Spleen (tissue), 11 donors: ENCODE measurements at regions not wholly inside any gene's neighbourhood (a gene's known extent, or its start where the extent isn't known, plus 50 kb on each side); places are given as distances from the start of the nearest gene placed in this dataset.

Source experiments
- DNase-seq: peaks from one replicate; pipeline ENCODE4 v3.0.0-alpha.2; 2020
- H3K27ac ChIP-seq, 8 donors: fragments of 200-600 bp; sonication (generic) in 7 of 8; 1 replicate in 4 of 8; 2 replicates in 4 of 8; pipeline versions ENCODE4 v1.5.0 to v1.8.0; 2016 to 2021; ENCODE audit warnings: inconsistent platforms in 4 of 8, mild to moderate bottlenecking in 4 of 8, moderate library complexity in 1 of 8
- H3K27me3 ChIP-seq, 7 donors: fragments of 200-600 bp; sonication (generic) in 6 of 7; replicated peaks in 1 of 7; 1 replicate in 4 of 7; 2 replicates in 3 of 7; pipeline versions ENCODE4 v1.5.0 to v1.8.0; 2016 to 2021; ENCODE audit warnings: inconsistent platforms in 3 of 7, mild to moderate bottlenecking in 1 of 7
- H3K36me3 ChIP-seq, 6 donors: fragments of 200-600 bp; sonication (generic) in 5 of 6; 1 replicate in 4 of 6; 2 replicates in 2 of 6; pipeline versions ENCODE4 v1.5.0 to v1.8.0; 2016 to 2021; ENCODE audit warnings: inconsistent platforms in 2 of 6
- H3K4me1 ChIP-seq, 6 donors: fragments of 200-600 bp; sonication (generic) in 5 of 6; 1 replicate in 3 of 6; 2 replicates in 3 of 6; pipeline versions ENCODE4 v1.5.0 to v1.8.0; 2016 to 2021; ENCODE audit warnings: inconsistent platforms in 3 of 6
- H3K4me3 ChIP-seq, 8 donors: fragments of 200-600 bp; sonication (generic) in 7 of 8; 1 replicate in 4 of 8; 2 replicates in 4 of 8; pipeline versions ENCODE4 v1.5.0 to v1.8.0; 2016 to 2021; ENCODE audit warnings: inconsistent platforms in 4 of 8, mild to moderate bottlenecking in 4 of 8, moderate library complexity in 2 of 8
- H3K9me3 ChIP-seq, 8 donors: fragments of 200-600 bp; sonication (generic) in 7 of 8; 1 replicate in 4 of 8; 2 replicates in 4 of 8; pipeline versions ENCODE4 v1.5.0 to v1.8.0; 2016 to 2021; ENCODE audit warnings: inconsistent platforms in 4 of 8
- CTCF ChIP-seq, 11 experiments: fragments of 200-600 bp in 7 of 11; fragments of 450-650 bp in 4 of 11; sonication (generic) in 4 of 11; IDR thresholded peaks in 8 of 11; conservative IDR thresholded peaks in 3 of 11; 1 replicate in 7 of 11; 2 replicates in 4 of 11; pipeline versions ENCODE4 v1.4.0 to v1.8.0; 2016 to 2021; ENCODE audit warnings: antibody characterized with exemption in 11 of 11, inconsistent platforms in 4 of 11, mild to moderate bottlenecking in 1 of 11
- POLR2A ChIP-seq, 3 donors: fragments of 450-650 bp; IDR thresholded peaks; one replicate each; pipeline ENCODE4 v1.5.1; 2017; ENCODE audit warnings: antibody characterized with exemption in 3 of 3, mild to moderate bottlenecking in 1 of 3
- POLR2AphosphoS5 ChIP-seq, 3 donors: sonication (generic); formaldehyde crosslinking; IDR thresholded peaks; one replicate each; pipeline ENCODE4 v1.5.1; 2017; ENCODE audit warnings: antibody characterized with exemption in 3 of 3
- WGBS, 5 donors: extraction: QIAGEN DNeasy Blood & Tissue Kit in 3 of 5; methylation state at CpG; one replicate each; pipeline versions ENCODE4 v1.1.5 to v1.1.7; 2013 to 2018; 5-methylcytosine and 5-hydroxymethylcytosine counted together
- intact Hi-C: fragments of 100-400 bp; cut with DNase I; formaldehyde crosslinking; loops from one replicate; pipeline ENCODE4 v1.15.0; 2023; ENCODE audit warnings: low total_unique reads
- donor health status: healthy with polysubstance abuse.
- donor health status: DM: no; HTN: no; CAD: no; lungs with moderate emphysema.
- donor health status: DM: no; HTN: no; CAD: no.
- donor health status: Bipolar disorder and iron deficiency.
- donor health status: healthy.
- donor health status: DM: no; HTN: no; CAD: no.
- donor health status: DM: yes; HTN: yes; CAD: no.

- Histone ChIP-seq H3K36me3 (no peaks in the 10 kb centered on the region), H3K4me3 (no peak overlapping the region), H3K9me3 (no peaks in the 10 kb centered on the region), H3K27ac (no peak overlapping the region), H3K27me3 (no peaks in the 10 kb centered on the region), H3K4me1 (peaks cover 0 to 7% (median 2%) of the 10 kb centered on the region in 6 donors)
- WGBS, 5 donors: 92 to 100% (median 97%) methylated on average over 2 of the region's 2 CpGs
- intact Hi-C loops: loop anchor here (5.0 to 10.0 kb wide), 2 partner anchors 321 to 483 kb away; no protein-coding TSS in a partner anchor
- TF ChIP-seq CTCF (IDR thresholded peaks at IDR 0.05 in 8 of 11, conservative IDR thresholded peaks at IDR 0.05 in 3 of 11) (no peak), POLR2AphosphoS5 (IDR thresholded peaks at IDR 0.05) (no peak), POLR2A (IDR thresholded peaks at IDR 0.05) (no peak)
- no peak for DNase-seq
These were observed 90.9 kb upstream of the ZNF280D start for GRCh38 chr15:56824175-56824574.

- H3K9me3 ChIP-seq: no peaks in the 10 kb centered on the region
- WGBS, 5 donors: 28 to 52% (median 35%) methylated on average over 3 of the region's 3 CpGs
- H3K27ac ChIP-seq: no peak overlapping the region
- TF ChIP-seq POLR2A (IDR thresholded peaks at IDR 0.05) (no peak), POLR2AphosphoS5 (IDR thresholded peaks at IDR 0.05) (peak in 1 of 3 donors; percentile 28), CTCF (IDR thresholded peaks at IDR 0.05 in 8 of 11, conservative IDR thresholded peaks at IDR 0.05 in 3 of 11) (peak in 10 of 11 experiments; percentile 18 to 79 (median 64))
- peaks cover 0 to 7% (median 2%) of the 10 kb centered on the region in 6 donors for H3K4me1 ChIP-seq
- H3K4me3 ChIP-seq: no peak overlapping the region
- DNase-seq: peak; percentile 78
- no peaks in the 10 kb centered on the region for H3K27me3 ChIP-seq
- intact Hi-C loops: loop anchor here (5.0 to 10.0 kb wide), 2 partner anchors 323 to 485 kb away; no protein-coding TSS in a partner anchor
- no peaks in the 10 kb centered on the region for H3K36me3 ChIP-seq
These were observed 88.6 kb upstream of the ZNF280D start for GRCh38 chr15:56821721-56822425.

DNA sequence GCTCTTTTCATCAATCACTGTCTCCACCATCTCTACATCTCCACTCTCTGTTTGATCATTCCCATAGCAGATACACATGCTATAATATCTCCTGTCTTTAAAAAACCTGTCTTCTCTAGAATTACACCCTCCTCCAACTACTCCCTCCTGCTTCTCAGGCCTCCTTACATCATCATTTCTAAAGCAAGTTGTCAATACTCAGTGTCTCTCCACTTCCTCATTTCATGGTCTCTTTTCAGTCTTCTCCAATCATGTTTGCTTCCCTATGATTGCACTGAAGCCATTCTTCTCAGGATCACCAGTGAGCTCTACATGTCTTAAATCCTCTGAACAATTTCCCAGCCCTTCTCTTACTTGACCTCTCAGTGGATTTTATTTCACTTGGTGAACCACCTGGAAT, 87.0 kb upstream of the ZNF280D start:
- Histone ChIP-seq H3K27ac (no peak overlapping the region), H3K36me3 (no peaks in the 10 kb centered on the region), H3K4me3 (no peak overlapping the region), H3K27me3 (no peaks in the 10 kb centered on the region), H3K4me1 (peaks cover 0 to 7% (median 2%) of the 10 kb centered on the region in 6 donors), H3K9me3 (no peaks in the 10 kb centered on the region)
- intact Hi-C loops: loop anchor here (5.0 to 10.0 kb wide), 2 partner anchors 324 to 487 kb away; no protein-coding TSS in a partner anchor
- no peak for DNase-seq
- TF ChIP-seq POLR2AphosphoS5 (IDR thresholded peaks at IDR 0.05) (no peak), POLR2A (IDR thresholded peaks at IDR 0.05) (no peak), CTCF (IDR thresholded peaks at IDR 0.05 in 8 of 11, conservative IDR thresholded peaks at IDR 0.05 in 3 of 11) (no peak)

GRCh38 chr15:56817321-56818080, 84.2 kb upstream of the ZNF280D start:
- TF ChIP-seq POLR2A (IDR thresholded peaks at IDR 0.05) (no peak), CTCF (IDR thresholded peaks at IDR 0.05 in 8 of 11, conservative IDR thresholded peaks at IDR 0.05 in 3 of 11) (no peak), POLR2AphosphoS5 (IDR thresholded peaks at IDR 0.05) (no peak)
- H3K27me3 ChIP-seq: no peaks in the 10 kb centered on the region
- intact Hi-C loops: no loop called here
- no peak for DNase-seq
- no peak overlapping the region for H3K4me3 ChIP-seq
- H3K27ac ChIP-seq: no peak overlapping the region
- 79 to 100% (median 89%) methylated on average over 1 of the region's 1 CpG for WGBS, 5 donors
- peaks cover 0 to 7% (median 2%) of the 10 kb centered on the region in 6 donors for H3K4me1 ChIP-seq
- no peaks in the 10 kb centered on the region for H3K9me3 ChIP-seq
- H3K36me3 ChIP-seq: no peaks in the 10 kb centered on the region
